SK-N-MC (cell line): ENCODE measurements at regions not wholly inside any gene's neighbourhood (a gene's known extent, or its start where the extent isn't known, plus 50 kb on each side); places are given as distances from the start of the nearest gene placed in this dataset.

Source experiments
- EZH2 ChIP-seq: fragments of 200-600 bp; sonication (generic); IDR thresholded peaks from one replicate; pipeline ENCODE4 v1.6.1; 2017; ENCODE audit warnings: antibody characterized with exemption
- POLR2AphosphoS5 ChIP-seq: IDR thresholded peaks from 2 replicates; pipeline ENCODE4 v1.6.1; 2012; ENCODE audit warnings: mild to moderate bottlenecking, low read depth, low read length, borderline replicate concordance

- TF ChIP-seq EZH2, result no peak
- TF ChIP-seq POLR2AphosphoS5, result no peak
Measured at GRCh38 chr1:232566093-232566492, 63.8 kb downstream of the SIPA1L2 start.
